GM23338 (cell line): ENCODE measurements at regions not wholly inside any gene's neighbourhood (a gene's known extent, or its start where the extent isn't known, plus 50 kb on each side); places are given as distances from the start of the nearest gene placed in this dataset.

Experiments
- ATAC-seq: fragments of 200-7000 bp; cut with Tn5 transposase; 3 replicates; pipeline ENCODE4 v1.9.1; 2020
- DNase-seq: peaks from one replicate; pipeline ENCODE4 v3.0.0-alpha.2; 2015; ENCODE audit warnings: low spot score
- H2AFZ ChIP-seq: fragments of 200-600 bp; sonication (generic); 2 replicates; pipeline ENCODE4 v1.8.0; 2016; ENCODE audit warnings: antibody characterized with exemption, mild to moderate bottlenecking, moderate library complexity
- H3F3A ChIP-seq: fragments of 200-600 bp; sonication (generic); replicated peaks from 2 replicates; pipeline ENCODE4 v1.8.0; 2017; ENCODE audit warnings: antibody characterized with exemption, mixed run types, low read depth
- H3K27ac ChIP-seq: fragments of 200-600 bp; sonication (generic); 2 replicates; pipeline ENCODE4 v1.6.1; 2016; ENCODE audit warnings: low read depth
- H3K27me3 ChIP-seq: fragments of 200-600 bp; sonication (generic); 2 replicates; pipeline ENCODE4 v1.8.0; 2016; ENCODE audit warnings: mild to moderate bottlenecking, mixed run types, moderate library complexity; ENCODE audit not compliant: insufficient read depth
- H3K36me3 ChIP-seq: fragments of 200-600 bp; sonication (generic); 2 replicates; pipeline ENCODE4 v1.8.0; 2016; ENCODE audit warnings: mild to moderate bottlenecking; ENCODE audit not compliant: insufficient read depth
- H3K4me1 ChIP-seq: fragments of 200-600 bp; sonication (generic); 2 replicates; pipeline ENCODE4 v1.8.0; 2016; ENCODE audit warnings: mild to moderate bottlenecking, moderate library complexity; ENCODE audit not compliant: insufficient read depth
- H3K4me2 ChIP-seq: fragments of 200-600 bp; sonication (generic); 2 replicates; pipeline ENCODE4 v1.7.1; 2017; ENCODE audit warnings: mixed run types
- H3K4me3 ChIP-seq: fragments of 200-600 bp; sonication (generic); 2 replicates; pipeline ENCODE4 v1.6.1; 2016; ENCODE audit warnings: mixed run types
- H3K79me2 ChIP-seq: fragments of 200-600 bp; sonication (generic); replicated peaks from 2 replicates; pipeline ENCODE4 v1.8.0; 2017; ENCODE audit warnings: mild to moderate bottlenecking; ENCODE audit not compliant: insufficient read depth
- H3K9me2 ChIP-seq: fragments of 200-600 bp; sonication (generic); 2 replicates; pipeline ENCODE4 v1.8.0; 2017; ENCODE audit not compliant: insufficient read depth
- H4K20me1 ChIP-seq: fragments of 200-600 bp; sonication (generic); replicated peaks from 2 replicates; pipeline ENCODE4 v1.8.0; 2017; ENCODE audit warnings: mild to moderate bottlenecking; ENCODE audit not compliant: insufficient read depth
- H3K27ac Mint-ChIP-seq: 2 replicates; pipeline ENCODE4 v1.8.0; 2020; ENCODE audit warnings: inconsistent platforms, mild to moderate bottlenecking, moderate library complexity, mixed read lengths
- H3K27me3 Mint-ChIP-seq: 3 replicates; pipeline ENCODE4 v1.8.0; 2022; ENCODE audit warnings: low read depth, mild to moderate bottlenecking, moderate library complexity, mixed read lengths, inconsistent platforms; ENCODE audit not compliant: insufficient read depth, poor library complexity
- H3K36me3 Mint-ChIP-seq: 3 replicates; pipeline ENCODE4 v1.8.0; 2021; ENCODE audit warnings: low read depth, mild to moderate bottlenecking, inconsistent platforms, moderate library complexity, mixed read lengths
- H3K4me1 Mint-ChIP-seq: 3 replicates; pipeline ENCODE4 v1.8.0; 2020; ENCODE audit warnings: mild to moderate bottlenecking, inconsistent platforms, mixed read lengths
- H3K4me3 Mint-ChIP-seq: 3 replicates; pipeline ENCODE4 v1.8.0; 2021; ENCODE audit warnings: moderate library complexity, mild to moderate bottlenecking, inconsistent platforms, mixed read lengths
- H3K9me3 Mint-ChIP-seq: 3 replicates; pipeline ENCODE4 v1.8.0; 2020; ENCODE audit warnings: moderate library complexity, mild to moderate bottlenecking, inconsistent platforms, mixed read lengths
- CREB1 ChIP-seq: fragments of 250-450 bp; sonication (Bioruptor Pico); IDR thresholded peaks from 2 replicates; pipeline ENCODE4 v1.5.0; 2020; ENCODE audit warnings: low read depth, mild to moderate bottlenecking, moderate library complexity
- CTCF ChIP-seq, 2 experiments: fragments of 200-600 bp in 1 of 2; sonication (generic) in 1 of 2; conservative IDR thresholded peaks; 2 replicates each; pipeline versions ENCODE4 v1.5.1 to v1.6.1; 2016 to 2017; ENCODE audit warnings: antibody characterized with exemption in 2 of 2, low read depth in 2 of 2, mild to moderate bottlenecking in 2 of 2, moderate library complexity in 1 of 2
- ETS1 ChIP-seq: IDR thresholded peaks from 2 replicates; pipeline ENCODE4 v1.6.1; 2016; ENCODE audit warnings: antibody characterized with exemption
- EZH2 ChIP-seq: fragments of 200-600 bp; sonication (generic); IDR thresholded peaks from one replicate; pipeline ENCODE4 v1.8.0; 2017; ENCODE audit warnings: antibody characterized with exemption, mild to moderate bottlenecking, low read depth; ENCODE audit not compliant: unreplicated experiment
- EZH2phosphoT487 ChIP-seq: fragments of 200-600 bp; sonication (generic); IDR thresholded peaks from one replicate; pipeline ENCODE4 v1.8.1; 2018; ENCODE audit warnings: antibody characterized with exemption; ENCODE audit not compliant: unreplicated experiment
- JUNB ChIP-seq: IDR thresholded peaks from one replicate; pipeline ENCODE4 v1.6.1; 2016; ENCODE audit warnings: antibody characterized with exemption; ENCODE audit not compliant: unreplicated experiment
- NANOG ChIP-seq: IDR thresholded peaks from 2 replicates; pipeline ENCODE4 v1.6.1; 2016; ENCODE audit warnings: antibody characterized with exemption, borderline replicate concordance
- POLR2AphosphoS5 ChIP-seq: IDR thresholded peaks from 2 replicates; pipeline ENCODE4 v1.6.1; 2016; ENCODE audit warnings: antibody characterized with exemption, low read depth
- REST ChIP-seq: IDR thresholded peaks from one replicate; pipeline ENCODE4 v1.6.1; 2018; ENCODE audit warnings: antibody characterized with exemption; ENCODE audit not compliant: unreplicated experiment
- STAT1 ChIP-seq: IDR thresholded peaks from one replicate; pipeline ENCODE4 v1.6.1; 2016; ENCODE audit warnings: antibody characterized with exemption; ENCODE audit not compliant: unreplicated experiment
- ZNF114 ChIP-seq: fragments of 250-450 bp; sonication (Bioruptor Pico); IDR thresholded peaks from 2 replicates; pipeline ENCODE4 v1.5.0; 2020; ENCODE audit warnings: mild to moderate bottlenecking, moderate library complexity
- ZNF331 ChIP-seq: fragments of 250-450 bp; sonication (Bioruptor Pico); IDR thresholded peaks from 2 replicates; pipeline ENCODE4 v1.5.0; 2020; ENCODE audit warnings: low read depth, mild to moderate bottlenecking, moderate library complexity
- ZNF462 ChIP-seq: fragments of 250-450 bp; sonication (Bioruptor Pico); IDR thresholded peaks from 2 replicates; pipeline ENCODE4 v1.5.0; 2020; ENCODE audit warnings: mild to moderate bottlenecking, moderate library complexity

GRCh38 chr16:72542102-72542501, 370.1 kb upstream of the PMFBP1 start:
- peaks cover 15% of the 10 kb centered on the region; the same call in 2 of the 3 replicates for H3K9me3 Mint-ChIP-seq
- DNase-seq (no peak), ATAC-seq (no peak)
- Histone ChIP-seq H3K79me2 (0 out of 2 replicates have a peak, but pooled peaks cover 3% of the 10 kb centered on the region), H3F3A (no peaks in the 10 kb centered on the region), H3K27ac (no peak overlapping the region), H4K20me1 (no peaks in the 10 kb centered on the region), H3K9me2 (no peaks in the 10 kb centered on the region; the same call in 1 of the 2 replicates), H3K4me2 (no peak overlapping the region), H2AFZ (no peak overlapping the region), H3K4me1 (no peaks in the 10 kb centered on the region), H3K27me3 (no peaks in the 10 kb centered on the region), H3K4me3 (no peak overlapping the region), H3K36me3 (no peaks in the 10 kb centered on the region)
- TF ChIP-seq EZH2, result no peak
- no peak for TF ChIP-seq ETS1
- no peak for TF ChIP-seq POLR2AphosphoS5
- TF ChIP-seq REST, result no peak
- no peak for TF ChIP-seq STAT1
- TF ChIP-seq ZNF114 (CRISPR knock-in tag), result no peak
- TF ChIP-seq CREB1 (CRISPR knock-in tag), result no peak
- TF ChIP-seq CTCF (conservative IDR thresholded peaks at IDR 0.05; ENCODE audit: low read depth in 2 of 2), result no peak
- no peak for TF ChIP-seq ZNF331 (CRISPR knock-in tag)
- TF ChIP-seq EZH2phosphoT487, result no peak
- no peak for TF ChIP-seq NANOG
- no peak for TF ChIP-seq JUNB
- no peak for TF ChIP-seq ZNF462 (CRISPR knock-in tag)
- H3K27me3 Mint-ChIP-seq, result peaks cover 2% of the 10 kb centered on the region
- no peaks in the 10 kb centered on the region for H3K4me1 Mint-ChIP-seq
- H3K27ac Mint-ChIP-seq, result no peak overlapping the region
- peaks cover 24% of the 10 kb centered on the region for H3K36me3 Mint-ChIP-seq
- H3K4me3 Mint-ChIP-seq, result no peak overlapping the region
